ENCODE measurements at regions not wholly inside any gene's neighbourhood (a gene's known extent, or its start where the extent isn't known, plus 50 kb on each side); places are given as distances from the start of the nearest gene placed in this dataset.
"Not testable (repeated sequence)": the region's sequence is repeated elsewhere in the genome, so short reads cannot be mapped to it uniquely, and the experiment has no call there.

DNA sequence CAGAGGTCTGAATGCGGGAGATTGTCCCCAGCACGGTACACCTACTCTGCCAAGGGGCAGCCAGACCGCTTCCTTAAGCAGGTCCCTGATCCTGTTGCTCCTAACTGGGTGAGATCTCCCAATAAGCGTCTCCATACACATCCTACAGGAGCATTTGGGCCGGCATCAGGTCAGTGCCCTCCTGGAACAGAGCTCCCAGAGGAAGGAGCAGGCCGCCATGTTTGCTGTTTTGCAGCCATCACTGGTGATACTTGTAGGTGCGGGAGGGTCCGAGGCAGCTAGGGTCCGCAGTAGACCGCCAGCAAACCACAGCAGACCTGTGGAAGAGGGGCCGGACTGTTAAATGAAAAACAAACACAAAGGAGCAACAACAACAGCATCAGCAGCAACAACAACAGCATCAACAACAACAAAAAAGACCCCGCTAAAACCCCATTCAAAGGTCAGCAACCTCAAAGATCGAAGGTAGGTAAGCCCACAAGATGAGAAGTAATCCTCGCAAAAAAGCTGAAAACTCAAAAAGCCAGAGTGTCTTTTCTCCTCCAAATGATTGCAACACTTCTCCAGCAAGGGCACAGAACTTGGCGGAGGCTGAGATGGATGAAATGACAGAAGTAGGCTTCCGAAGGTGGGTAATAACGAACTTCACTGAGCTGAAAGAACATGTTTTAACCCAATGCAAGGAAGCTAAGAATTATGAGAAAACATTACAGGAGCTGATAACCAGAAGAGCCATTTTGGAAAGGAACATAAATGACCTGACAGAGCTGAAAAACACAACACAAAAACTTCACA, 79.0 kb upstream of the CDH7 start:
- DNase-seq: no peak

DNA sequence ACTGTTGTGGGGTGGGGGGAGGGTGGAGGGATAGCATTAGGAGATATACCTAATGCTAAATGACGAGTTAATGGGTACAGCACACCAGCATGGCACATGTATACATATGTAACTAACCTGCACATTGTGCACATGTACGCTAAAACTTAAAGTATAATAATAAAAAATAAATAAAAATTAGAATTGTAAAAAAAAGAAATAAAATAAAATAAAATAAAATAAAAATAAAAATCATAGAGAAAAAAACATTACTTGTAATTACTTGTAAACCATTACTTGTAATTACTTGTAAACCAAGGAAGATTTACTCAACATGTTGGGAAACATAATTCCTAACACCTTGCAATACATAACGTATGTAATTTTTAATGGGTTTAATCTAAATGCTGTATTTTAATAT, 80.7 kb upstream of the CDH7 start:
- intact Hi-C loops (cut with DNase I): loop anchor here in 1 of 10 donors (10.0 kb wide), 1 partner anchor 725 kb away; no protein-coding TSS in a partner anchor
- WGBS, 2 donors: 79 to 81% methylated on average over 3 of the region's 3 CpGs

More for the DNA sequence above, 79.0 kb upstream of the CDH7 start:
- no peak for TF ChIP-seq CTCF (IDR thresholded peaks at IDR 0.05)
- H3K4me1 ChIP-seq: no peaks in the 10 kb centered on the region
- H3K4me3 ChIP-seq: no peak overlapping the region
- H3K27me3 ChIP-seq: no peaks in the 10 kb centered on the region
- H3K9me3 ChIP-seq: peaks cover 0 to 9% (median 0%) of the 10 kb centered on the region in 11 donors
- intact Hi-C loops (cut with DNase I): loop anchor here in 1 of 10 donors (10.0 kb wide), 1 partner anchor 723 kb away; no protein-coding TSS in a partner anchor
- H3K27ac ChIP-seq: no peak overlapping the region
- ATAC-seq: no peak
- no peaks in the 10 kb centered on the region for H3K36me3 ChIP-seq
- WGBS, 2 donors: 86 to 89% methylated on average over 17 of the region's 17 CpGs

GRCh38 chr18:65661391-65661790, 89.4 kb upstream of the CDH7 start:
- TF ChIP-seq CTCF (IDR thresholded peaks at IDR 0.05): no peak
- Histone ChIP-seq H3K36me3 (no peaks in the 10 kb centered on the region), H3K27ac (no peak overlapping the region), H3K4me3 (no peak overlapping the region), H3K4me1 (no peaks in the 10 kb centered on the region), H3K9me3 (no peaks in the 10 kb centered on the region), H3K27me3 (no peaks in the 10 kb centered on the region)
- intact Hi-C loops (cut with DNase I): no loop called here
- WGBS, 2 donors: 23 to 45% methylated on average over 1 of the region's 1 CpG
- DNase-seq (no peak), ATAC-seq (no peak)

More for the DNA sequence above, 80.7 kb upstream of the CDH7 start:
- not testable (repeated sequence) for H3K27ac ChIP-seq, H3K36me3 ChIP-seq, H3K4me3 ChIP-seq, H3K27me3 ChIP-seq, DNase-seq, ATAC-seq, H3K4me1 ChIP-seq, H3K9me3 ChIP-seq

DNA sequence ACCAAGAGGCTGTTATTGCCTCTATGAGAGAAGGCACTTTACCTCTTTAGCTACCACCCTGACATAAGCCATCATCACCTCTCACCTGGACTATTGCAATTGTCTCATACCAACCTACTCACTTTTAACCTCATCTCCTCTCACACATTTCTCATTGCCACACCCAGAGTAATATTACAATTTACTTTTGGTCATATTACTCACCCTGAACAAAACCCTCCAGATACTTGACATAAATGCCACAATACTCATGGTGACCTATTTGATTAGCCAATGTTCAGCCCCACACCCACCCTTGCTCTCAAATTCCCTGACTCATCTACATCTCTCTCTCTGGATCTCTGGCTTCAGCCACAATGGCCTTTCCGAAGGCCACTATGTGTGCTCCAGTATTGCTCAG, 90.9 kb upstream of the CDH7 start:
- H3K27me3 ChIP-seq: no peaks in the 10 kb centered on the region

More for the DNA sequence above, 90.9 kb upstream of the CDH7 start:
- Histone ChIP-seq H3K4me1 (no peaks in the 10 kb centered on the region), H3K36me3 (no peaks in the 10 kb centered on the region), H3K9me3 (no peaks in the 10 kb centered on the region), H3K4me3 (no peak overlapping the region), H3K27ac (no peak overlapping the region)
- ATAC-seq (no peak), DNase-seq (no peak)
- intact Hi-C loops (cut with DNase I): no loop called here
- no peak for TF ChIP-seq CTCF (IDR thresholded peaks at IDR 0.05)
- 90 to 94% methylated on average over 1 of the region's 1 CpG for WGBS, 2 donors

All from heart right ventricle (tissue), 16 donors.